Glomerular endothelial cell (primary cell): ENCODE measurements at regions not wholly inside any gene's neighbourhood (a gene's known extent, or its start where the extent isn't known, plus 50 kb on each side); places are given as distances from the start of the nearest gene placed in this dataset.

Experiments used
- DNase-seq: peaks from one replicate; pipeline ENCODE4 v3.0.0-alpha.2; 2011; ENCODE audit warnings: low read depth, low spot score; ENCODE audit errors: extremely low read depth

DNA sequence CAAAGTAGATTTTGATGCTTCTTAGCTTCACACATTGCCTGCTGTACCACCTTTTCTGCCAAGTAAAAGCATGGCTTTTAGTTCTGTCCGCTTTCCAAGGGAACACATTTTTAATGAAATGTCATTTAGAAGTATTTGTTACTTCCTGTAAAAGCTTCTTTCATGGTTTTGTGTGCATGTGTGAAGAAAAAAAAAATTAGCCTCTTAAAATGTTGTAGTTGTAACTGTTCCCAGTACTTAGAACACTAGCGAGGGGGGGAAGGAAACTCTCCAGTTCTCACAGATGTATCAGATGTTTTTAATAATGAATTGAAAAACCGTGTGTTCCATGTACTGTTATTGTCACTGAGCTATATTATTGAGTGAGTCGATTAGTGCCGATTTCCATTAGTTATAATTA is 568.3 kb upstream of the ADGRL2 start:
- no peak for DNase-seq

DNA sequence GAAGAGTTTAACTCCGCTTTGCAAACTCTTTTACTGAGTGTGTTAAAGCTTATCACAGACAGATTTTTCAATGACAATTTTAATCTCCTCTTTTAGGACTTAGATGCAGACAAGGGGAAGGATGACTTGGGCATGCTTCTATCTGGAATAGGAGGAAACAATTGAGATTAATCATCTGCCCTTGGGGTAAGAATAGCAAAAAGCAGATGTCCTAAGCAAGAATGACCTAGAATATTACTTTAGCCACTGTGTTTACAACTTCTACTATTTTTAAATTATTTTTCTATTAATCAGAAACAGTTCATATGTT is 569.0 kb upstream of the ADGRL2 start:
- DNase-seq: no peak

DNA sequence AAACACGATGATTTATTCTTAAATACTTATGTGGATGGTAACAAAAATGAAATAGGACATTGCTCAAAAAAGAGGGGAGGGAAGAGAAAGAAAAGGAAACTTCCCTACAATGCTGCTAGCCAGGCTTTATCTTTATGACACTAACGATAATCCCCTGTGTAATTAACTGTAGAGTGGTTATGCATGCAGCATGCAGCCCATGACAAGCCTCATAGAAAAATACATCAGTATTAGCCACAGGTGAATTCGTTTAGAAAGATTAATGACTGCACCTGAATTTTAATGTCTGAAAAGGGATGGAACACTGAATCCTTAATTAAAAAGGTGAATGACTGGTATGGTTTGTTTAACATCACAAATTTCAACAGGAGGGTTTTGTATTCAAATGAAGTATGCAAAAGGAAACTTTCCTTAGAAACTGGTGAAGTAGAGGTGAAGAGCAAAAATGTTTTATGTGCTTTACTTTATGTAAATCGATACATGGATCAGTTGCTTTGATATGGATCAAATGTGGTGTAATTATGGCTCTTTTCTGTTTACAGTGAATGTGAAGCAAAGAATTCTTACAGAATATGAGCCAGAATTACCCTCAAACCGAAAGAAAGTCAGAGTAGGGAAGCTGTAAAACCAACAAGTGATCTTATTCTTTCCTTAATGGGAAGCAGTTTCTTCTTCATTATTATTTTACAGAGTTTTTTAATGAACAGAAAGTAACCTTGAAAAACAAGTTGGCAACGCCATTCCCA is 569.6 kb upstream of the ADGRL2 start:
- DNase-seq: no peak

DNA sequence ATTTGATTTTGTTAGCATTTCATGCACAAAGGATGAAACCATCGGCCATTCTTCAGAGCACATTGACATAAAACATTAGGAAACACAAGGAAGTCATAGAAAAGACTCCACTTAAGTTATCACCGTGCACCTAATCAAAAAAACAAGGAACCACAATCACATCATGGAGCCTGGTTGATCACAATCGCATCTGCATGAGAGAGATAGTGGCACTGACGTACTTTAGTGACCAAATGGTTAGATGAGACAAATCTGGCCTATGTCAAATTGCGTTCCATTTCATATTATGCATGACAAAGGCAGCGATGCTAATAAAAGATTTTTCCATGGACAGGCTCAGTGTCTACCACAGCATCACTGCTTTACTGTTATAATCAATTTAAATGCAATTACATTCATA is 571.8 kb upstream of the ADGRL2 start:
- no peak for DNase-seq

DNA sequence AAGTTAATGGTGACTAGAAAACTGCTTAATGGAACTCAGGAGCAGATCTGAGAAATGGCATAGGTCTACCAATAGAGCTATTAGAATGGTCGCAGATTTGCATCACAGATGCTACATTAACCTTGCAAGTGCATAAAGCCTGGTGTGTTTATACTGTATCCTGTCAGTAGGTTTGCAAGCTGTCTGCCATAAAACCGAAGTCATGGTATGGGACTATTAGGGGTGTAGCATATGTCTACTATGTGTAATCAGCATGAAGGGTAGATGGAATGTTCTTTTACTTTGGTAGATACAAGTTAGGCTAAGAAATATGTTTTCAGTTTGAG is 574.2 kb upstream of the ADGRL2 start:
- DNase-seq: no peak

DNA sequence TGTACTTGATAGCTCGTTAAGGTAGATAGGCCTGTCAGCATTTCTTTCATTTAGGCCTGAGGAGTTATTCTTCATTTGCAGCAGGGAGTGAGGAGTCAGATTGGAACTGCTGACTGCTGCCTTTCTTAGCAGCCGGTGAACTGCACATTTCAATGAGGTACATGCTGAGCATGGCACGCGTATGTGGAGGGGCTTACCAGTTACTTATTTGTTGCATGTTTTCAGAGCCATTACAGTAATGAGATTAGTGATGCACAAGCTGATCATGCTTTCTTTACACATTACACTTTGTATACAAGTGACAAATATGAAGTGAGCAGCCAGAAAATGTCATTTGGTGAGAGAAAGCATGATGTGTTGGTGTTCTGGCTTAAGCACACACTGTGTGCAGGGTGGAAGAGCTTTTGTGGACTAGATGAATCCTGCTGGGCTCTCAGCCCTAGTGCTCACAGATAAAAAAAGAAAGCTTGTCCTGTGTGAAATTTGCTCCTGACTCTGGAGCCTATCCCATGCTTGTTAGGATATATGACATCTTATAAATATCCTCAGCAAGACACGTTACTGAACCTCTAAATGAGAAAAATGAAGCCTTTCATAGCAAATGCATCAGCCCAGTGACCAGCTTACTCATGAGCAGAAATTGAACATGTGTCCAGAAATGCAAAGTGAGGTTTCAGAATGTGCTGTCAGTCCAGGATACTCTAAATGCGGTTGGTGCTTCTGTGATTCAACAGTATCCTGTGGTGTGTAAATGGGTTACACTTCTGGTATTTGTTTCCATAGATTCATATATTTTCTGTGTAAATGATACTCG is 574.7 kb upstream of the ADGRL2 start:
- DNase-seq: no peak

DNA sequence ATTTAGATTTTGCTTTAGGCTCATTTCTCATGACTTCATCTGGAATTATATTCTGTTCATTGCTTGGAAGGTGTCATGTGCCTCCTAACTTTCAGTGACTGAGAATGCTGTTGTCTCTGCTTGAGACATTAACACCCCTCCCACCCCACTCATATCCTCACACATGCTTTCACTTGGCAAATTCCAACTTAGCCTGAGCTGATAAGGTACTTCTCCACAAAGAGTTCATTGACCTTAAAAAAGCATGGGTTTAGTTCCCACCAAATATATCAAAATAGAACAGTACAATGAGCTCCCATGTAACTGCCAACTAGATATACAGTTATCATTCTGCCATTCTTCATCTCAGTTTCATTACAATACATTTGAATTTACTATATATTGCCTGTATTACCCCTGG is 576.5 kb upstream of the ADGRL2 start:
- DNase-seq: no peak

DNA sequence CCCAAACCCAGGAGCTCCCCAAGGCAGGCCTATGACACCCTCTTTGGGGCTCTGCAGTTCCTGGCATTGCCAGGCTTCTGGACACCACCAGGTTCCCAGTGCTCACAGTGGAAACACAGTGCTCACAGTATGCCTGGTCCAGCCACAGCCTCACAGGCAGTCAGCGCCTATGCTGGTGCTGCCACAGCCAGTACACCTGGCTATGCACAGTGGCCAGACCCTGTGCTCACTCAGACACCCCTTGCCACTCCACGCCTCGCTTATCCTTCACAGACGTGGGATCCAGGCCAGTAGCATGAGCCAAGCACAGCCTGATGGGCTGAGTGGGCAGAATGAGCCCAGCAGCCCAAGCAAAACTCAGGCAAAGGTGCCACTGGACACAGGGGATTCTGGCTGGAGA is 579.2 kb upstream of the ADGRL2 start:
- no peak for DNase-seq

DNA sequence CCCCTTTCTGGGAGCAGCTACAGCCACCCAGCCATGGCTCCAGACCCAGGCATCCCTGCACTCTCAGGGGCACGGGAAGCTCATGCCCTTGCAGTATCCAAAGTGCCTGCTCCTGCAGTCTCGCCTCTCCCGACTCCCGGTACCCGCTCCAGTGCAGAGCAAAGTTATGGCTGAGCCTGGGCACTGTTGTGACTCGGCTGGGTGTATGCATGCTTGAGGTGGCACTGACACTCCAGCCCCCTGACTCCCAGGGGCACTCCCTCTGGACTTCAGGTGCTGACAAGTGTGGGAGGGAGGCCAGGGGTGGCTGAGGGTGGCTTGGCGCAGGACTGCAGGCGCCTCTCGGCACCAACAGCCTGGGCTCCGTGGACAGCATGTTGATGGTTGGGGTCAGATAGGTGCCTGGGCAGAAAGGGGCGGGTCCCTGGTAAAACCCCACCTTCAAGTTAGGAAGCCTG is 580.1 kb upstream of the ADGRL2 start:
- no peak for DNase-seq

DNA sequence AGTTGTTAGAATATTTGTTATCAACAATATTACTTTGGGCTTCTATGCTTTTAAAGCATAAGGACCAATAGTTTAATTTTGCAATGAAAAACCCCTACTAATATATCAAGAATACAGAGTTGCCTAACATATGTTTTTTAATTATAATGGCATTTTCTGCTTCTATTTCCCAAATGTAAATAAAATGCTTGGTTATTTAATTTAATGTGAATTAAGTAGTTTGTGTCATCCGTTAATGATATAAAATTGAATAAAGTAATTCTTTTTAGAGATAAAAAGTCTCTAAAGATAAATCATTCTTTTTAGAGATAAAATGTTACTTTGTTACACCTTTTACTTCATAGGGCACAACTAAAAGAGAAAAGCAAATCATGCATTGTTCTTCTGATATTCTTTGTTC is 583.7 kb upstream of the ADGRL2 start:
- DNase-seq: no peak

DNA sequence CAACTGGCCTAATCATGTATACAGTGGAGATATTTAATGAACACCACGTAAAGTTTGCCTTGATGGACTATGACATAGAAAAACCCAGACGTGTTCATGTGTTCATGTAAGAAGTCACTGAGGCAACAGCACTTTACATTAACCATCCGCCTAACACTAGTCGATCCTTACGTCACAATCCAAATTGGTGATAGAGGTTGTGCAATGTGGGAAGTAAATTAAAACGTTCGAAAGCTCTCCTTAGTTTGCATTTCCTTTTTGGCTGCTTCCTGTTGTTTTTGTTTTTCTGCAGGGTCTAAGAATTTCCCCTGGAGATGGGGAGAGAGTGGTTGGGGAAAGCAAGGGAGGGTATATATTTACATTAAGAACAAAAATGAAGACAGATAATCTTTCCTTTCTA is 587.5 kb upstream of the ADGRL2 start:
- DNase-seq: no peak

DNA sequence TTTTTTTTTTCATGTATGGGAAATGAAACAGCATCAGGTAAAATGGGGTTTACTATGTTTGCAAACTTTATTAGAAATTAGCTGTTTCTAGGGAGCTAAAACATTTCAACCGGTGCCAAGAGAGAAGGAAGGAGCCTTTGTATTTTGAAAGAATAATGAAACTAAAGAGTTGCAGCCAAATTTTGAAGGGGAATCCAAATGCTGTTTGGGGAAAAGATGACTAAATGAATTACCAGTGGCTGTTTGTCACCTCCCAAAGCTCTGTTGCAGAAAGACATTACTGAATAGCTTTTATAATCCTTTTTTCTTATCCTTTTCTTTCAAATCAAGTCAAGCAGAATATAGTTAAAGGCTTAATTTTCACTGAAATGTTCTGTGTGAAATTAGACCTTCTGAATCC is 591.3 kb upstream of the ADGRL2 start:
- DNase-seq: no peak

DNA sequence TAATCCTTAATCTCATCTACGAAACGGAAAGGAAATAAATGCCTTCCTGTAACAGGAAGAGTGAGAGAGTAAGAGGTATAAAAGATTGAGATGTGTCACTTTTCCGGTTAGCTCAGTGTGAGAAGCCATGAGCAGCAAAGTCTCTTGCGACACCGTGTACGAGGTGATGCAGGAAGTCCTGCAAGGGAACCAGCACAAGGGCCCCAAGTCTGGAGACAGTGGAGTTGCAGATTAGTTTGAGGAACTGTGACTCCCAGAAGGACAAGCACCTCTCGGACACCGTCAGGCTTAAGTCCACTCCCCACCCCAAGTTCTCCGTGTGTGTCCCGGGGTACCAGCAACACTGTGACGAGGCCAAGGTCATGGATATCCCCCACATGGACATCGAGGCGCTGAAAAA is 592.3 kb upstream of the ADGRL2 start:
- no peak for DNase-seq

DNA sequence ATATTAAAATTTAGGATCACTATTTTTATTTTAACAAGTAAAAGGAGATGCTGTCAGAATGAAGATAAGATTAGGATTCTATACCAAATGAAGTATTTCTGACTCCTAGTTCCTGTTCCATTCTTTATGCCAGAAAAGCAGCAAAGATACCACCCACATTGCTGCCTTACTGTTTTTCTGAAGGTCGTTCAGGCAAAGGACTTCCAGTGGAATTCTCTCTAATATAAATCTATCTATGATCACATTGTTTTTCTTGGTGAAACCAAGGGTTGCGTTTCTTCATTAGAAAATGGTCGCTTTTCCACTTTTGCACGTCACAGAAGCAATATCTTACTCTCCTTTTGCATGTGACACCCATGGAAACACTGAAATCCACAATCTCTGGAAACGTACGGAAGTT is 594.8 kb upstream of the ADGRL2 start:
- no peak for DNase-seq

DNA sequence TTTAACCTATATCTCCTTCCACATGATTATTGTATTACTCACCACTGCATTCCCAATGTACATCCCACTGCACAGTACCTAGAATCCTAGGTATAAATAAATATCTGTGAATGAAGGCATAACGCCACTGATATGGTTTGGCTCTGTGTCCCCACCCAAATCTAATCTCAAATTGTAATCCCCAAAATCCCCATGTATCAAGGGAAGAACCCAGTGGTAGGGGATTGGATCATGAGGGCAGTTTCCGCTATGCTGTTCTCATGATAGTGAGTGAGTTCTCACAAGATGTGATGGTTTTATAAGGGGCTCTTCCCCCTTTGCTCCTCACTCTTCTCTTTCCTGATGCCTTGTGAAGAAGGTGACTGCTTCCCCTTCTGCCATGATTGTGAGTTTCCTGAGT is 599.0 kb upstream of the ADGRL2 start:
- no peak for DNase-seq

DNA sequence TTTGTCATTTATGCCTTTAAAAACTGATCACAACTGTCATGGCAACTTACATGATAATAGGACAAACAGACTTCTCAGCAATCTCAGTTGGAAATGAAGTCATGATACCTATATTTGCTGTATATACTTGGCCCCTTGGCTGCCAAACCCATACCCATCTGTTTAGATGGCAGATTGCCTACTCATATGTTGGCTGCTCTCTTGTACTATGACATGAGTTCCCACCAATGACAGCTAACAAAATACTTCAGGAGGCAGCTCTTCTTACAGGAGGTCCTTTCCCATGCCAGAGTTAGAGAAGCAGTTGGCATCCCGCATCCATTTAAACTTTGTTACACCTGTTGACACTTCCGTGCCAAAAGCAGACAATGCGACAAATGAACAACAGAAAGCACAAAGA is 603.1 kb upstream of the ADGRL2 start:
- no peak for DNase-seq

DNA sequence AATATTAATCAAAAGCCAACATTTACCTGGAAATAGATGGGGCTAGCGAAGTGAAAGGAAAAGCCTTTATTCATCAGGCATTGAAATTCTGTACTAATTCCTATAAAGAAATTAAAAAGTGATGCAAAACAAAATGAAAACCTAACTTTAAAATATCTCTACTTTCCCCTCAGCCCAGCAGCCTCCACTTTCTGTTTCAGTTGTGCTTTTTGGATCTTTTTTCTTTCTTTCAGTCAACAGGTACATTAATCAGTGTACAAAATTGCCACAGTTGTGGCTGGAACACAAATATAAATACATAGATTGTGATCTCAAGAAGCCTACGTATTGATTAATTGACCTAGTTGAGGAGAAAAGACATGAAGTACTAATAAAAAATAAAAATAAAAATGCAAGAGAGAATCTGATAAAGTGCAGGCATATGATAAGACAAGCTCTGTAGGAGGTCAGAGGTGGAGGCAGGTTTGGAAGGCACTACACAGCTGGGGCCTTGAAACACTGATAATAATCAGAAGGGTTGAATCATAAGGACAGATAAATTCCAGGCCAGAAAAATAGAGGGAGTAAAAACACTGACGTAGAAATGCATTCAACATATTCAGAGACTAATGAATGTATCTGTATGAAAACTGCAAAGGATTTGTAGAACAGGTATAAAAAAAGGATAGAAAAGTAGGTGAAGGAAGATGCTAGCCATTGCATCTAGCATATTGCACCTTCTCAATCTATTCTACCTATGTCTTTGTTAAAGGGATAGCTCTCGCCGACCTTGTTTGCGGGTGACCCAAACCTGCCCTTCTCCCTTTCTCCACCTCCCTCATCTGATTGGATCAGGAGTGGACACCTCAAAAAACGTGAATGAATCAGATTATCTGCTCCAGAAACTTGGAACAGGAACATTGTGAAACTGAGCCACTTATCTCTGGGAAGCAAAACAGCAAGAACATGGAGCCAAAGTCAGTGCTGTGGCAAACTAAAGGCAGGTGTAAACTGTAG is 607.8 kb upstream of the ADGRL2 start:
- no peak for DNase-seq

DNA sequence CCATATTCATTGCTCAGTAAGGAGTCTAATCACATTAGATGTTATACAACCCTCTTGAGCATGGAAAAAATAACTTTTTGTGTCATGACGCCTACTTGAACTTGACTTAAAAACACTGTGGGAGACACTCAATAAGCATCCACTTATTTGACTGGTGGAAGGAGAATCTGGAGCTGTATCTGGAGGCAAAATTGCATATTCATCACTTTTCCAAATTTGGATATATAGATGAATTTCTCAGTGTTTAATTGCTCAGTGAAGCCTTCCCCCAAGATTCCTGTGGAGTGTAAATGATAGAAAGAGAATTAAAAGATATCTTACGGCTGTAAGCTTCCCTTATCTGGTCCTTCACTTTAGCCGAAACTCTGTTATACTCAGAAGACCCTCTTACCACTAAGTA is 610.7 kb upstream of the ADGRL2 start:
- DNase-seq: no peak

DNA sequence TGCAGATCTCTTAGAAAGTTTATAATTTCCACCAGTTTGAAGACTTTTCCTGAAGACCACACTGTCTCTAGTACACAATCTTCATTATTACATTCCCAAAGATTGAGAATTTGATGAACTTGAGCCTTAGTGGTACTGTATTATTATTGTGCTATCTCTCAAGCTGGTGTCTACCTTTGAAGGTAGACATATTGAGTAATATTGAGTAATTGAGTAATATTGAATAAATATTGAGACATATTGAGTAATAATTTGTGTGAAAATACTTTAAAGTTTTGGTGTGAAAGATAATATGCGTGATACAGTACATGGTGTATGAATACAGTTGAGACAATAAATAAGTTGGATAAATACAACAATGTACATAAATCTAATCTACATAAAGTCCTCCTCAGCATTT is 613.1 kb upstream of the ADGRL2 start:
- no peak for DNase-seq

DNA sequence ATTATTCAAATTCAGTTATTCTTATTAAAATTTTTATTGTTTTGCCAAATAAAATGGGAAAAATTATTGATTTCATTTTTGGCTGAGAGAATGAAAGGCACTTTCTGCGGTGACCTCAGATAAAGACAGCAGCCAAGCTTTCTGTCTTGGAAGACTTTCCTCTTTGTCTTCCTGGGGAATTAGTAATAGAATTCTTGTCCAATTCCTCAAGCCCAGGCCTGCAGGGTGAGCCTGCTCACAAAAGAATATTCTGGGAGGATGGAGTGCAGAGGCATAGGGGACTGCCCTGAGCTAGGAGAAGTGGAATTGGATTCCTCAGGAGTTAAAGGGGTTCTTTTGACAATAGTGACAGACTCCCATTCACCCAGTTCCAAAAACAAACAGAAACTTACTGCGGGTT is 614.5 kb upstream of the ADGRL2 start:
- no peak for DNase-seq

DNA sequence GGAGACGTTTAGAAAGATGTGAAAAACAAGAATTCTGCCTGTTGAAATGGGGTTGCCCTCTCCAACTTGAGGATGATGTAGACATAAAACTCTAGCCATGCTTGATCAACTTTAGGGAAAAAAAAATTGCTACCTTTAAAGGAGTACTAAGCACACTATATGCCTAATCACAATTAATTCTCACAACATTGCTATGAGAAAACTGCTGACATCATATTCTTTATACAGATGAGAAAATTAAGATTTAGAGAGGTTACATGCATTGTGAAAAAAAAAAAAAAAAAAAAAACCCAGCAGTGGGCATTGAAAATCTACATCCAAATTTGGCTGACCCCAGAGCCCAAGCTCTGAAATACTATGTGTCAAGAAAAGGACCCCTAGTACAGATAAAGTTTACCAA is 617.2 kb upstream of the ADGRL2 start:
- no peak for DNase-seq

DNA sequence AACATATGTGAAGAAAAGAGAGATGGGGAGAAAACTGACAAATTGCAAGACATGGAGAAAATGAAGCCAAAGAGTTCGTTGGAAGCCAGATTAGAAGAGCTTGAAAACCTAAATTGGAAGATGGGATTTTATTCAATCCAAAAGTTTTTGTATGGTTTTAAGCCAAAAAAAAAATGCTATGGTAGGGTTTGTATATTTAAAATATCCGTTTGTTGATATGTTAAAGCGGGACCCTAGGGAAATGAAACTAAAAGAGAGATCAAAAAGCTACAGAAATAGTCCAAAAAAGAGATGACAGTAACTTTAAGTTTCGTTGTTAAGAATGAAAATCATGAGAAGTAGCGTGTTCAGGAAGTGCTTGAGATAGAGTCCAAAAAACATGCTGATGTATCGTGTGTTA is 617.7 kb upstream of the ADGRL2 start:
- no peak for DNase-seq
